Activated T-cell treated with anti-CD3 and anti-CD28 coated beads, Interleukin-2, amount 50 U/mL, for 24 hours (primary cell): ENCODE measurements at regions not wholly inside any gene's neighbourhood (a gene's known extent, or its start where the extent isn't known, plus 50 kb on each side); places are given as distances from the start of the nearest gene placed in this dataset.
"Not testable (repeated sequence)": the region's sequence is repeated elsewhere in the genome, so short reads cannot be mapped to it uniquely, and the experiment has no call there.

Experiments
- DNase-seq: peaks from one replicate; pipeline ENCODE4 v3.0.0-alpha.2; 2020
- H3K27ac Mint-ChIP-seq: 2 replicates; pipeline ENCODE4 v1.8.0; 2020; ENCODE audit warnings: mild to moderate bottlenecking, mixed read lengths
- H3K27me3 Mint-ChIP-seq: 2 replicates; pipeline ENCODE4 v1.8.0; 2020; ENCODE audit warnings: mixed read lengths
- H3K36me3 Mint-ChIP-seq: 2 replicates; pipeline ENCODE4 v1.8.0; 2020; ENCODE audit warnings: low read depth, mixed read lengths
- H3K4me1 Mint-ChIP-seq: 2 replicates; pipeline ENCODE4 v1.8.0; 2020; ENCODE audit warnings: low read depth, mixed read lengths
- H3K4me3 Mint-ChIP-seq: 2 replicates; pipeline ENCODE4 v1.8.0; 2020; ENCODE audit warnings: mild to moderate bottlenecking, moderate library complexity, mixed read lengths
- H3K9me3 Mint-ChIP-seq: 2 replicates; pipeline ENCODE4 v1.8.0; 2020; ENCODE audit warnings: mixed read lengths

DNA sequence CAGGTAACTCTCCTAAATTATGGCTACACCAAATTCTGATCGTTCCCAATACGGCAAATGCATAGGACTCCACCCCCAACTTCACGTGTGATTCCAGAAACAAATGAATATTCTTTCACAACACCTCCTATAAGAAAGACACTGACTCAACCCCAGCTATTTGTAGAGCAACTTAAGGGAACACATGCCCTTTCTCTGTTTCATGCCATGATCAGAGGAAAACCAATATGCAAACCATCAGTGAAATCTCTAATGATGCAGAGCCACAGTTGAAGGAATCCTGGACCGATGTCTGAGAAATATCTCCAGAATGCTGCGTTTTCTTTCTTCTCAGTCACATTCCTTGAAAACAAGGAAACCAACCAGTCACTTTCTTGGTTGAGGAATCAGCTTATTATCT, 164.2 kb upstream of the PTBP2 start:
- peaks cover 7% of the 10 kb centered on the region for H3K27me3 Mint-ChIP-seq
- H3K4me1 Mint-ChIP-seq, result no peaks in the 10 kb centered on the region
- H3K36me3 Mint-ChIP-seq, result no peaks in the 10 kb centered on the region
- no peak overlapping the region for H3K4me3 Mint-ChIP-seq
- no peak overlapping the region for H3K27ac Mint-ChIP-seq
- no peaks in the 10 kb centered on the region for H3K9me3 Mint-ChIP-seq
- no peak for DNase-seq

DNA sequence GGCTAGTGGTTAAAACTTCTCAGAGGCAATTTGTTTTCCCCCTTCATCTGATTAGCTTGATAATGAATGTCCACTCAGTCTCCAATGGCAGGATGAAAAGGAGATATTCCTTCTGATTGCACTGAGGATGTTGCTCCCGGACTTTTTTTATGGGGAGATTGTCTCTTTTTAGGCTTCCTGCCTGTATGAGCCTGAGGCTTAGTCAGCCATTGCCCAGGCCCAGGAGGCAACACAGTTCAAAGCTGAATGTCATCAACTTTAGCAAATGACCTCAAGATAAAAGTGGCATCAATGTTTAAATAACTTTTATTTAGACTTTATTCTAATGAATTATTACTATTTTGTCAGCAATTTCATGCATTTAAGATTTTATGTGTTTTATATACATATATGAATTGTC, 162.9 kb upstream of the PTBP2 start:
- no peaks in the 10 kb centered on the region for H3K36me3 Mint-ChIP-seq
- DNase-seq, result no peak
- H3K27ac Mint-ChIP-seq, result no peak overlapping the region
- H3K4me1 Mint-ChIP-seq, result no peaks in the 10 kb centered on the region
- H3K4me3 Mint-ChIP-seq, result no peak overlapping the region
- peaks cover 7% of the 10 kb centered on the region for H3K27me3 Mint-ChIP-seq
- H3K9me3 Mint-ChIP-seq, result no peaks in the 10 kb centered on the region

DNA sequence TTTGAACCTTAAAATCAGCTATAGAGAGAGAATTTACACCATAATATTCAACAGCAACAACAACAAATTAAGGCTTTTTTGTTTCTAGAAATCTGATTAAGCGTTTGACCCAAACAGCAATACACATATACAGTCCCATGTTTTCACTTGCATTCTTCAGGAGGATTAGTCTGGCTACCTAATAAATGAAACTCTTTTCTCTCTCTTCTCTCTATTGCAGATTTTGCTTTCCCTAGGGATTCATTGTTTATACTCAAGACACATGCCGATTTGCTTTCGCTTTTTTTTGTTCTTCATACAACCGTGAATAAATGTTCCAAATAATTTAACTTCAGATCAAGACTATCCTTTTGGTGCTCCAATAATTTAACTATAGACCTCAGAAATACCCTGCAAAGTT, 162.4 kb upstream of the PTBP2 start:
- Mint-ChIP-seq H3K27ac (no peak overlapping the region), H3K4me1 (no peaks in the 10 kb centered on the region), H3K4me3 (no peak overlapping the region), H3K27me3 (peaks cover 7% of the 10 kb centered on the region), H3K36me3 (no peaks in the 10 kb centered on the region), H3K9me3 (no peaks in the 10 kb centered on the region)
- no peak for DNase-seq

DNA sequence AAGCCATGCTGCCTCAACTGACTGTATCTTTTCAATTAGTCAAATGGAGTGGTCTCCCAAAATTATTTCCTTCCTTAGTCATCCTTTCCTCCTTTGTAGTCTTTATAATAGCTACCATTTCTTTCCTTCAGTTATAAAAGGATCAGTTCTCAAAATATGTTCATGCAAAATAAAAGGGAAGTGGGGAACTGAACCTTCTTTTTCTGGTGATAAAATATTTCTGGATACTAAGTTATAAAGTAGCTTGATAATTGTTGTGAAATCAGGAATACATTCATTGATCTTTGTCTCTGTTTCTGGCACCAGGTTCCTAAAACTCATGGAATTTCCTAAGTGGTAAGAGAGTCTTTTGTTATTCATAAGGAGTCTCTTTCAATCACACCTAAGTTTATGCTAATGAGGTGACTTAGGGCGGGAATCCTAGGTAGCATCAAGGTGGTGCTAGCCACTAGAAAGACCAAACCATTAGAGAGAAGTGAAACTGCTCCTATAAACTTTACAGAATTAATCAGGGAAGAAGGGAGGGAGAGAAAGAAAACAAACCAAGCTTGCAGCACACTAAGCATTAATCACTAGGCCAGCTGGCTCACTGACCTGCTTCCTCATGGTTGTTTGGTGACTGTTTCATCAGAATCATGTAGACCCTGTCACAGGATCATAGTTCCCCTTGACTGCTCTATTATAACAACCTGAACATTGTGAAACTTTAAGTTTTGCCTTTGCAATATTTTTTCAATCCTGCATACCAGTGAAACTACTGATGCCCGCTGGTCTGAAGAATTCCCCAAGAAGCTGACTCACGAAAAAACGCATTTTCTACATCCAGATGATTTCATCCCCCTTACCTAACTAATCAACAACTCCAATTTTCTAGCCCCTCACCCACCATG, 161.6 kb upstream of the PTBP2 start:
- peaks cover 7% of the 10 kb centered on the region for H3K27me3 Mint-ChIP-seq
- H3K9me3 Mint-ChIP-seq, result no peaks in the 10 kb centered on the region
- no peak overlapping the region for H3K4me3 Mint-ChIP-seq
- DNase-seq, result no peak
- no peaks in the 10 kb centered on the region for H3K4me1 Mint-ChIP-seq
- no peaks in the 10 kb centered on the region for H3K36me3 Mint-ChIP-seq
- H3K27ac Mint-ChIP-seq, result no peak overlapping the region

DNA sequence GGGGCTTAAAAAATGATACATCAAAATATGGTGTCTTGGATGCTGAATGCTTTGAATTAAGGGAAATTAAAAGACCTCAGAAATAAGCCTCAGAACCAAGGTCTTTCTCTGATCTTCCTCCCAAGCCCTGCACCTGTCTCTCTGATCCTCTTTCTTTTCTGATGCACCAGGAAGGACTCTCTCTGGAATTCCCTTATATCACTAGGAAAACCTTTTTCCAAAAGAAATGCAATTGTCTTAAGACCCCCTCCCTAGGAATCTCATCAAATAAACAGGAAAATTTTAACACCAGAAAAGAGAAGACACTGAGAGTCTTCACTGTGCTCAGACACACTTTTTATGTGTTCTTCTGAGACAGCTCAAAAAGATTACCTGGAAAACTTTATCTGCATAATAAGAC, 159.5 kb upstream of the PTBP2 start:
- H3K9me3 Mint-ChIP-seq, result no peaks in the 10 kb centered on the region
- no peaks in the 10 kb centered on the region for H3K36me3 Mint-ChIP-seq
- H3K27ac Mint-ChIP-seq, result no peak overlapping the region
- no peaks in the 10 kb centered on the region for H3K4me1 Mint-ChIP-seq
- H3K27me3 Mint-ChIP-seq, result peaks cover 7% of the 10 kb centered on the region
- H3K4me3 Mint-ChIP-seq, result no peak overlapping the region
- DNase-seq, result no peak

DNA sequence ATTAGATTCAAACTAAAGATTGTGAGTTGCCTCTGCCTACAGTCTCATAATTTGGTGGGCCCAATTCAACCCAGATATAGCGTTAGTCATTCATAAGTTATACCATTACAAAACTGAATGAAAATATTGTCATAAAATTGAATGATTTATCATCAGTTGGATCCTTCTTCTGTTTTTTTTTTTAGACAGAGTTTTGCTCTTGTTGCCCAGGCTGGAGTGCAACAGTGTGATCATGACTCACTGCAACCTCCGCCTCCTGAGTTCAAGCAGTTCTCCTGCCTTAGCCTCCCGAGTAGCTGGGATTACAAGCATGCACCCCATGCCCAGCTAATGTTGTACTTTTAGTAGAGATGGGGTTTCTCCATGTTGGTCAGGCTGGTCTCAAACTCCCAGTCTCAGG, 157.2 kb upstream of the PTBP2 start:
- H3K4me1 Mint-ChIP-seq, H3K36me3 Mint-ChIP-seq, H3K9me3 Mint-ChIP-seq, H3K4me3 Mint-ChIP-seq, DNase-seq, H3K27ac Mint-ChIP-seq, H3K27me3 Mint-ChIP-seq: not testable (repeated sequence)

DNA sequence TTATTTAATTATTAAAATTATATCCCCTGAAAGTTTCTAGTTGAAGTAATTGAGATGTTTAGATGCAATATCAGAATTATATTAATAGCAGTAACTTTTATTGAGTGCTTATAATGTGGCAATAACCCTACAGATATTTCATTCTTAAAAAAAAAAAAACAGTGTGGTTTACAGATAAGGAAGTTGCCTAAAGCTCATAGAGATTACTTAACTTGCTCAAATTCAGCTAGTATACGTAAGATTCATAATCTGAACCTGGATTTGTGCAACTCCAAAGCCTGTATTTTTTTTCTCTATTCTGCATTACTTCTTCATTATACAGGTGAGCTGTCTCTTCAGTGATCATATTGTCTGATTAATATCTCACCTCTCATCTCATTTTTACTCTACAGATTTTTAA, 156.0 kb upstream of the PTBP2 start:
- Mint-ChIP-seq H3K9me3 (no peaks in the 10 kb centered on the region), H3K4me1 (no peaks in the 10 kb centered on the region), H3K4me3 (no peak overlapping the region), H3K27me3 (peaks cover 4% of the 10 kb centered on the region), H3K27ac (no peak overlapping the region), H3K36me3 (no peaks in the 10 kb centered on the region)
- no peak for DNase-seq

DNA sequence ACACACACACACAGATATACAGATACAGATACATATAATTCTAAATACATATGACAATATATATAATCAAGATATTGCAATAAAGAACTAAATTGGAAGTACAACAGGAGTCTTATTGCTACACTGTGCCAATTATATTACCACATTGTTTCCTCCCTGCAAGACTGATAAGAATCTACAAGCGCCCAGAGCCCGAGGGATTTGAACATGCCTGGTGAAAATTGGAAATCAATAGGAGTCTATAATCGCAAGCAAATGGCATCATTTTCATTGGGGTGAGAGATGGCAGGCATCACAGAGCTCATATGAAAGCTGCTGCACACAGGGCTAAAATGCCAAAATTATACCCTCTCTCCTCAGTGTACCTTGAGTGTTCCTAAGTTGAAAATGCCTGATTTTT, 152.9 kb upstream of the PTBP2 start:
- no peak overlapping the region for H3K27ac Mint-ChIP-seq
- no peaks in the 10 kb centered on the region for H3K36me3 Mint-ChIP-seq
- H3K9me3 Mint-ChIP-seq, result no peaks in the 10 kb centered on the region
- DNase-seq, result no peak
- no peaks in the 10 kb centered on the region for H3K4me1 Mint-ChIP-seq
- H3K27me3 Mint-ChIP-seq, result peaks cover 6% of the 10 kb centered on the region
- no peak overlapping the region for H3K4me3 Mint-ChIP-seq

DNA sequence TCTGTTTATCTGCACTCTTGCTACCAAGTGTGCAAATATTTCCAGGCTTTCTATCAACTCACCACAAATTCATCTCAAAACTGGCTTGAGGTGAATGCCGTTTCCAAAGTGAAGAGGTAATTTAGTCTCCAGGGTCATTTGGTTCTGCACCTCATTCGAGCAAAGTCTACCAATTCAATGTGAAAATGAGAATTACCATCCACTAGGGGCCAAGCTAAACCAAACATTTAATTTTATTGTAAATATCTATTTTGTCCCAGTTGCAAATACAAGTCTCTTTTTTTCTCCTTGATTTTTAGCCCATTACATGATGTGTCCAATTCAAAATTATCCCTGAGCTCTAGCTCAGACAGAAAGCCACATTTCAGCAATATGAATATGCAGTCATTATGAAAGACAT, 152.3 kb upstream of the PTBP2 start:
- Mint-ChIP-seq H3K4me1 (no peaks in the 10 kb centered on the region), H3K36me3 (no peaks in the 10 kb centered on the region), H3K27ac (no peak overlapping the region), H3K9me3 (no peaks in the 10 kb centered on the region), H3K4me3 (no peak overlapping the region), H3K27me3 (peaks cover 11% of the 10 kb centered on the region)
- DNase-seq, result no peak

DNA sequence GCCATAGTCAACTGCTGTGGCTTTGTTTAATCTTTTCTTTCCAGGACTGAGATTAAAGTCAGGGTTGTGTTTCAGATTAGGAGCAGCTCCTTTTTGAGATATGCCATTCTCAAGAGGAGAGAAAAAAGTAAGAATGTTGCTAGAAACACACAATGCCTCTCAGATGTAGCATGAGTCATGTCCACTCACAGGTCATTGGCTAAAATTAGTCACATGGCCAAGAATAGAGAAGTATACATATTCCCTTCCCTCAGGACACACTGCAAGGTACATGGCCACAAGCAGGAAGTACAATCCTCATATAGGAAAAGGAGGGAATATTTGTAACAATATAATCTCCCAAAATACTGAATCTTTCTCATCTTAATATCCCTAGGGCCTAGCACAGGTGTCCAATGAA, 141.9 kb upstream of the PTBP2 start:
- Mint-ChIP-seq H3K9me3 (no peaks in the 10 kb centered on the region), H3K27ac (no peak overlapping the region), H3K27me3 (peaks cover 9% of the 10 kb centered on the region), H3K4me3 (no peak overlapping the region), H3K4me1 (no peaks in the 10 kb centered on the region), H3K36me3 (no peaks in the 10 kb centered on the region)
- DNase-seq, result no peak

DNA sequence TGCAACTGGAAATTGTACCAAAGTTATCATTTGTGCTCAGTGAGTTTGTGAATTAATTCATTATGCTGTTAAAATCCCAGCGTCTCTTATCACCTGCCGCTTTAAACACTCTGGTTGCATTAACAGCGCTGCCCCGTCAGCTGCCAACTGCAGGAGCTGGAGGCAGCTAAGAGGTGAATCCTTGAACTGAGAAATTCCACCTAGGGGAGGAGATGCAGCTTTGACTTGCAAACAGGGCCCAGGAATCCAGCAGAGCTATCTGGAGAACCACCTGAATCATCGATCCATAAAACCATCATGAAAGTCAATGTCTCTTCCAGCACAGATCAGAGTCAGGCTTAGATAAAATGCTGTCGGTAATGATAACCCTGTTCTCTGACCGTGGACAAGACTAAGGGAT, 140.7 kb upstream of the PTBP2 start:
- Mint-ChIP-seq H3K9me3 (no peaks in the 10 kb centered on the region), H3K27me3 (peaks cover 9% of the 10 kb centered on the region), H3K36me3 (no peaks in the 10 kb centered on the region), H3K4me1 (no peaks in the 10 kb centered on the region), H3K4me3 (no peak overlapping the region), H3K27ac (no peak overlapping the region)
- DNase-seq, result no peak

DNA sequence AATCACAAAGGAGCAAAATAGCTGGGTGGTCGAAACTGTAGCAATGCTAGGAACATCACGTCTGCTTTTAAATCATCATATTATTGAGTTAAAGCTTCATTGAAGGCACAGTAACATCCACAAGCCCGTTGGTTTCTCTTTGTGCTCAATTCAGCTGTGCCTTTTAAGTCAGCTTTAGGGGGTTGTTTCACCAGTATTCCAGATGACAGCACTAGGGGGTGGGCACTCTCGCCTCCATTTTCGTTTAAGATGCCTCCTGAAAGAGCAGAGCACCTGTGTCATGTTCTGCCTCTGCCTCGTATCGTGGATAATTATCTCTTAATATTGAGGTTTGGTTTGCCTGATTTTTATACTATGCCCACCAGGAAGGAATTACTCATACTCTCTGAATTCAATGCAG, 139.8 kb upstream of the PTBP2 start:
- Mint-ChIP-seq H3K27ac (no peak overlapping the region), H3K36me3 (no peaks in the 10 kb centered on the region), H3K4me3 (no peak overlapping the region), H3K27me3 (peaks cover 9% of the 10 kb centered on the region), H3K9me3 (no peaks in the 10 kb centered on the region), H3K4me1 (no peaks in the 10 kb centered on the region)
- no peak for DNase-seq

DNA sequence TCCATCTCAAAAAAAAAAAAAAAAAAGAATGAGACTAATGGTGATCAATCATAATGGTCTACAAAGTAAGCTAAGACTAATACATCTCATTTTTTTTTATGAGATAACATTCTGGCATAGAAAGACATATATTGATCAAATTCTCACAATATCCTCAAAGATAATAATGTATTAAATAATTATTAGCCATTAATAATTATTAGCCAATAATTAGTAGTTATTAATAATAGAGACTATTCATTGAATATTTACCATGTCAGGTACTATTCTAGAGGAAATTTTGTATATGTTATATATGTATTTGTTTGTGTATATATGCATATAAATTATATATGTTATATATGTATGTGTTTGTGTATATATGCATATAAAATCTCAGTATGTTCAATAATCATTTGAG, 137.7 kb upstream of the PTBP2 start:
- Mint-ChIP-seq H3K4me3 (no peak overlapping the region), H3K36me3 (no peaks in the 10 kb centered on the region), H3K9me3 (no peaks in the 10 kb centered on the region), H3K27ac (no peak overlapping the region), H3K4me1 (no peaks in the 10 kb centered on the region), H3K27me3 (peaks cover 14% of the 10 kb centered on the region)
- DNase-seq, result no peak

DNA sequence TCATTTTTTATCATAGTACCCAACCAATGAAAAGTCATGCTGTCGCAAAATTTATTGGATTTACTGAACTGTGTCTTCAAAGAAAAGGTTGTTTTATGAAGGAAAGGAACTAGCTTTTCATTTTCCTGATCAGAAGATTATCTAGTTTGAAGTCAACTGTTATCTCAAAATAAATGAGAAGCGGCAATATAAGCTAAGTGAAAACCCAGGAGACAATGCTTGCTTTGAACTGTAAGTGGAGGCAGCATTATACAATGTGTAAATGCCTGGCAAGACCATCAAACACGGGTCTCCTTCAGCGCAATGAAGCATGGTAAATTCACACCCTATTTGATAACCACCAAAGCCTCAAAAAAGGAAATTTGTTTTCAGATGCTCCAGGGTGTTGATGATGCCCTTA, 134.4 kb upstream of the PTBP2 start:
- H3K27me3 Mint-ChIP-seq, result peaks cover 5% of the 10 kb centered on the region
- no peaks in the 10 kb centered on the region for H3K4me1 Mint-ChIP-seq
- no peaks in the 10 kb centered on the region for H3K36me3 Mint-ChIP-seq

DNA sequence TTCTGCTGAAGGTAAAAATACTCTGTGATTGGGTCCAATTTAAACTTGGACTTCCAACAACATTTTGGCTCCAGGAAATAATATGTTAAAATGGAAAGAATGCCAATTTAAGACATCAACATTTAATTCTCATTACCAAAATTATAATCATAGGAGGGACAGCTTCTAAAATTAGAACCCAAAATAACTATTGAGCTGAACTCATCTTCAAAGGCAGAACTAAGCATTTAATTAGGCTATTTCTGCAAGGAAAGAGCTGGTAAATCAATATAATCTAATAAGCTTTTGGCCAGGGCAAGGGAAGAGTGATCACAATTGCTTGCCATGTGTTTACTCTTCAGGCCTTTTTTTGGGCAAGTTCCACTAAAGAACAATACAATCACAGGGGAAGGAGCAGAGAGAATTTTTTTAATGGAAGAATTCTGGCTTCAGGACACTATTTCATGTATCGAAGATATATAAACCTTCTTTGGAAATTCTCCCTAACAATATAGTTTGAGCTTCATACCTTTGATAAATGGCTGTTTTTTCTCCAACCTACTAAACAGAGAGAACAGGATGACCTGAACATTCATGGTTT, 133.1 kb upstream of the PTBP2 start:
- H3K27ac Mint-ChIP-seq, result no peak overlapping the region
- no peaks in the 10 kb centered on the region for H3K4me1 Mint-ChIP-seq
- no peak overlapping the region for H3K4me3 Mint-ChIP-seq
- peaks cover 5% of the 10 kb centered on the region for H3K27me3 Mint-ChIP-seq
- H3K9me3 Mint-ChIP-seq, result no peaks in the 10 kb centered on the region
- no peaks in the 10 kb centered on the region for H3K36me3 Mint-ChIP-seq
- no peak for DNase-seq

More for the DNA sequence above, 134.4 kb upstream of the PTBP2 start:
- H3K9me3 Mint-ChIP-seq, result no peaks in the 10 kb centered on the region
- H3K4me3 Mint-ChIP-seq, result no peak overlapping the region
- no peak overlapping the region for H3K27ac Mint-ChIP-seq
- no peak for DNase-seq
